ENCODE measurements at regions not wholly inside any gene's neighbourhood (a gene's known extent, or its start where the extent isn't known, plus 50 kb on each side); places are given as distances from the start of the nearest gene placed in this dataset.

DNA sequence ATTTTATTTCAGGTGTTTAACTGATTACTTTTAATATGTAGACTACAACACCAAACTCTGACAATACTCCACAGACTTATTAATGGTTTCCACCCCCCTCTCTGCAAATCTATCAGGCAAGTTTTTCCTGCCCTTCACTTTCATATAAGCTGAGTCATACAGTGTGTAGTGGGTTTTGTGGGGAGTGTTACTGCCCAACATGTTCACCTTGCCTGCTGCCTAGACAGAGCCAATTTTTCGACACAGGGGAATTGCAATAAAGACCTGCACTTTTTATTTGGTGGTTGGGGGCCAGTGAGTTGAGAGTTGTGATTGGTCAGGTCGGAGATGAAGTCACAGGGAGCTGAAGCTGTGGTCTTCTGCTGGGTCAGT, 119.7 kb downstream of the PPIAL4G start:
- no peaks in the 10 kb centered on the region for H3K9me2 ChIP-seq
- H3K79me2 ChIP-seq (ENCODE audit: insufficient read depth): no peaks in the 10 kb centered on the region
- H3K4me1 ChIP-seq (ENCODE audit: control insufficient read depth in 1 of 2, insufficient read depth in 2 of 2, low read depth in 1 of 2, low read length in 1 of 2): no peaks in the 10 kb centered on the region
- TF ChIP-seq POLR2AphosphoS5 (IDR thresholded peaks at IDR 0.05; ENCODE audit: low read depth, low read length) (no peak), SIN3A (IDR thresholded peaks at IDR 0.05; ENCODE audit: borderline replicate concordance, low read depth, low read length) (no peak), RXRA (IDR thresholded peaks at IDR 0.05; ENCODE audit: borderline replicate concordance, low read depth) (no peak), SMC3 (IDR thresholded peaks at IDR 0.05; ENCODE audit: low read depth, low read length) (no peak), TAF1 (IDR thresholded peaks at IDR 0.05; ENCODE audit: borderline replicate concordance, low read depth, low read length) (no peak), CHD2 (IDR thresholded peaks at IDR 0.05; ENCODE audit: low read length, partially characterized antibody) (no peak), RCOR1 (IDR thresholded peaks at IDR 0.05; ENCODE audit: low read length) (no peak), EZH2phosphoT487 (IDR thresholded peaks at IDR 0.05; ENCODE audit: borderline replicate concordance, low read depth) (no peak), MXI1 (IDR thresholded peaks at IDR 0.05; ENCODE audit: low read depth, low read length) (no peak), JUND (IDR thresholded peaks at IDR 0.05) (no peak), YY1 (IDR thresholded peaks at IDR 0.05; ENCODE audit: low read depth) (no peak), FOSL2 (IDR thresholded peaks at IDR 0.05; ENCODE audit: borderline replicate concordance, low read depth) (no peak), GATA2 (CRISPR knock-in tag; IDR thresholded peaks at IDR 0.05) (no peak)
- TF ChIP-seq, protein P1, sequence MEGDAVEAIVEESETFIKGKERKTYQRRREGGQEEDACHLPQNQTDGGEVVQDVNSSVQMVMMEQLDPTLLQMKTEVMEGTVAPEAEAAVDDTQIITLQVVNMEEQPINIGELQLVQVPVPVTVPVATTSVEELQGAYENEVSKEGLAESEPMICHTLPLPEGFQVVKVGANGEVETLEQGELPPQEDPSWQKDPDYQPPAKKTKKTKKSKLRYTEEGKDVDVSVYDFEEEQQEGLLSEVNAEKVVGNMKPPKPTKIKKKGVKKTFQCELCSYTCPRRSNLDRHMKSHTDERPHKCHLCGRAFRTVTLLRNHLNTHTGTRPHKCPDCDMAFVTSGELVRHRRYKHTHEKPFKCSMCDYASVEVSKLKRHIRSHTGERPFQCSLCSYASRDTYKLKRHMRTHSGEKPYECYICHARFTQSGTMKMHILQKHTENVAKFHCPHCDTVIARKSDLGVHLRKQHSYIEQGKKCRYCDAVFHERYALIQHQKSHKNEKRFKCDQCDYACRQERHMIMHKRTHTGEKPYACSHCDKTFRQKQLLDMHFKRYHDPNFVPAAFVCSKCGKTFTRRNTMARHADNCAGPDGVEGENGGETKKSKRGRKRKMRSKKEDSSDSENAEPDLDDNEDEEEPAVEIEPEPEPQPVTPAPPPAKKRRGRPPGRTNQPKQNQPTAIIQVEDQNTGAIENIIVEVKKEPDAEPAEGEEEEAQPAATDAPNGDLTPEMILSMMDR (IDR thresholded peaks at IDR 0.05): no peak
- TF ChIP-seq, protein P2, sequence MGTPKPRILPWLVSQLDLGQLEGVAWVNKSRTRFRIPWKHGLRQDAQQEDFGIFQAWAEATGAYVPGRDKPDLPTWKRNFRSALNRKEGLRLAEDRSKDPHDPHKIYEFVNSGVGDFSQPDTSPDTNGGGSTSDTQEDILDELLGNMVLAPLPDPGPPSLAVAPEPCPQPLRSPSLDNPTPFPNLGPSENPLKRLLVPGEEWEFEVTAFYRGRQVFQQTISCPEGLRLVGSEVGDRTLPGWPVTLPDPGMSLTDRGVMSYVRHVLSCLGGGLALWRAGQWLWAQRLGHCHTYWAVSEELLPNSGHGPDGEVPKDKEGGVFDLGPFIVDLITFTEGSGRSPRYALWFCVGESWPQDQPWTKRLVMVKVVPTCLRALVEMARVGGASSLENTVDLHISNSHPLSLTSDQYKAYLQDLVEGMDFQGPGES (IDR thresholded peaks at IDR 0.05; ENCODE audit: low read depth, low read length): no peak
- TF ChIP-seq, protein P3, sequence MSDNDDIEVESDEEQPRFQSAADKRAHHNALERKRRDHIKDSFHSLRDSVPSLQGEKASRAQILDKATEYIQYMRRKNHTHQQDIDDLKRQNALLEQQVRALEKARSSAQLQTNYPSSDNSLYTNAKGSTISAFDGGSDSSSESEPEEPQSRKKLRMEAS (IDR thresholded peaks at IDR 0.05; ENCODE audit: low read depth): no peak
- H3K9me3 ChIP-seq: no peaks in the 10 kb centered on the region
- H3K27me3 ChIP-seq (ENCODE audit: insufficient read depth): peaks cover 45% of the 10 kb centered on the region; the same call in 1 of the 2 replicates
- POLR2A ChIA-PET: no interaction called here
- H3F3A ChIP-seq (replicated peaks; ENCODE audit: insufficient read depth): no peaks in the 10 kb centered on the region
- CTCF ChIA-PET: no interaction called here
- no peak overlapping the region for H2AFZ ChIP-seq (ENCODE audit: low read depth)
- H4K20me1 ChIP-seq (ENCODE audit: insufficient read depth): no peaks in the 10 kb centered on the region
- no peak overlapping the region for H3K4me2 ChIP-seq
- H3K4me3 ChIP-seq (ENCODE audit: low read depth in 2 of 2, low read length in 1 of 2): no peak overlapping the region
- WGBS (ENCODE audit: low lambda C conversion rate): 26% methylated on average over 2 of the region's 2 CpGs
- no peak overlapping the region for H3K9ac ChIP-seq
- no peak for DNase-seq
- H3K27ac ChIP-seq (ENCODE audit: low read depth in 2 of 2, low read length in 1 of 2): no peak overlapping the region
- no peaks in the 10 kb centered on the region for H3K36me3 ChIP-seq (replicated peaks in 1 of 2; ENCODE audit: control insufficient read depth in 1 of 2, insufficient read depth in 2 of 2, low read length in 1 of 2)

All from SK-N-SH (cell line).